Spleen (tissue), 11 donors: ENCODE measurements at regions not wholly inside any gene's neighbourhood (a gene's known extent, or its start where the extent isn't known, plus 50 kb on each side); places are given as distances from the start of the nearest gene placed in this dataset.
A peak's percentile ranks its signal among the peaks of the same experiment; 100 is the strongest.

Source experiments
- DNase-seq: peaks from one replicate; pipeline ENCODE4 v3.0.0-alpha.2; 2020
- H3K27ac ChIP-seq, 8 donors: fragments of 200-600 bp; sonication (generic) in 7 of 8; 1 replicate in 4 of 8; 2 replicates in 4 of 8; pipeline versions ENCODE4 v1.5.0 to v1.8.0; 2016 to 2021; ENCODE audit warnings: inconsistent platforms in 4 of 8, mild to moderate bottlenecking in 4 of 8, moderate library complexity in 1 of 8
- H3K27me3 ChIP-seq, 7 donors: fragments of 200-600 bp; sonication (generic) in 6 of 7; replicated peaks in 1 of 7; 1 replicate in 4 of 7; 2 replicates in 3 of 7; pipeline versions ENCODE4 v1.5.0 to v1.8.0; 2016 to 2021; ENCODE audit warnings: inconsistent platforms in 3 of 7, mild to moderate bottlenecking in 1 of 7
- H3K36me3 ChIP-seq, 6 donors: fragments of 200-600 bp; sonication (generic) in 5 of 6; 1 replicate in 4 of 6; 2 replicates in 2 of 6; pipeline versions ENCODE4 v1.5.0 to v1.8.0; 2016 to 2021; ENCODE audit warnings: inconsistent platforms in 2 of 6
- H3K4me1 ChIP-seq, 6 donors: fragments of 200-600 bp; sonication (generic) in 5 of 6; 1 replicate in 3 of 6; 2 replicates in 3 of 6; pipeline versions ENCODE4 v1.5.0 to v1.8.0; 2016 to 2021; ENCODE audit warnings: inconsistent platforms in 3 of 6
- H3K4me3 ChIP-seq, 8 donors: fragments of 200-600 bp; sonication (generic) in 7 of 8; 1 replicate in 4 of 8; 2 replicates in 4 of 8; pipeline versions ENCODE4 v1.5.0 to v1.8.0; 2016 to 2021; ENCODE audit warnings: inconsistent platforms in 4 of 8, mild to moderate bottlenecking in 4 of 8, moderate library complexity in 2 of 8
- H3K9me3 ChIP-seq, 8 donors: fragments of 200-600 bp; sonication (generic) in 7 of 8; 1 replicate in 4 of 8; 2 replicates in 4 of 8; pipeline versions ENCODE4 v1.5.0 to v1.8.0; 2016 to 2021; ENCODE audit warnings: inconsistent platforms in 4 of 8
- POLR2A ChIP-seq, 3 donors: fragments of 450-650 bp; IDR thresholded peaks; one replicate each; pipeline ENCODE4 v1.5.1; 2017; ENCODE audit warnings: antibody characterized with exemption in 3 of 3, mild to moderate bottlenecking in 1 of 3
- POLR2AphosphoS5 ChIP-seq, 3 donors: sonication (generic); formaldehyde crosslinking; IDR thresholded peaks; one replicate each; pipeline ENCODE4 v1.5.1; 2017; ENCODE audit warnings: antibody characterized with exemption in 3 of 3
- WGBS, 5 donors: extraction: QIAGEN DNeasy Blood & Tissue Kit in 3 of 5; methylation state at CpG; one replicate each; pipeline versions ENCODE4 v1.1.5 to v1.1.7; 2013 to 2018; 5-methylcytosine and 5-hydroxymethylcytosine counted together
- intact Hi-C: fragments of 100-400 bp; cut with DNase I; formaldehyde crosslinking; loops from one replicate; pipeline ENCODE4 v1.15.0; 2023; ENCODE audit warnings: low total_unique reads
- TF ChIP-seq, protein P1 (sequence below), 11 experiments: fragments of 200-600 bp in 7 of 11; fragments of 450-650 bp in 4 of 11; sonication (generic) in 4 of 11; IDR thresholded peaks in 8 of 11; conservative IDR thresholded peaks in 3 of 11; 1 replicate in 7 of 11; 2 replicates in 4 of 11; pipeline versions ENCODE4 v1.4.0 to v1.8.0; 2016 to 2021; ENCODE audit warnings: antibody characterized with exemption in 11 of 11, inconsistent platforms in 4 of 11, mild to moderate bottlenecking in 1 of 11
- donor health status: healthy with polysubstance abuse.
- donor health status: DM: no; HTN: no; CAD: no; lungs with moderate emphysema.
- donor health status: DM: no; HTN: no; CAD: no.
- donor health status: Bipolar disorder and iron deficiency.
- donor health status: healthy.
- donor health status: DM: no; HTN: no; CAD: no.
- donor health status: DM: yes; HTN: yes; CAD: no.

GRCh38 chr12:124691429-124691828, 124.0 kb upstream of the NCOR2 start:
- Histone ChIP-seq H3K36me3 (no peaks in the 10 kb centered on the region), H3K4me3 (no peak overlapping the region), H3K4me1 (peaks cover 9 to 46% (median 32%) of the 10 kb centered on the region in 6 donors), H3K27ac (no peak overlapping the region), H3K27me3 (no peaks in the 10 kb centered on the region), H3K9me3 (peaks cover 0 to 23% (median 17%) of the 10 kb centered on the region in 8 donors)
- intact Hi-C loops = no loop called here
- TF ChIP-seq, protein P1, sequence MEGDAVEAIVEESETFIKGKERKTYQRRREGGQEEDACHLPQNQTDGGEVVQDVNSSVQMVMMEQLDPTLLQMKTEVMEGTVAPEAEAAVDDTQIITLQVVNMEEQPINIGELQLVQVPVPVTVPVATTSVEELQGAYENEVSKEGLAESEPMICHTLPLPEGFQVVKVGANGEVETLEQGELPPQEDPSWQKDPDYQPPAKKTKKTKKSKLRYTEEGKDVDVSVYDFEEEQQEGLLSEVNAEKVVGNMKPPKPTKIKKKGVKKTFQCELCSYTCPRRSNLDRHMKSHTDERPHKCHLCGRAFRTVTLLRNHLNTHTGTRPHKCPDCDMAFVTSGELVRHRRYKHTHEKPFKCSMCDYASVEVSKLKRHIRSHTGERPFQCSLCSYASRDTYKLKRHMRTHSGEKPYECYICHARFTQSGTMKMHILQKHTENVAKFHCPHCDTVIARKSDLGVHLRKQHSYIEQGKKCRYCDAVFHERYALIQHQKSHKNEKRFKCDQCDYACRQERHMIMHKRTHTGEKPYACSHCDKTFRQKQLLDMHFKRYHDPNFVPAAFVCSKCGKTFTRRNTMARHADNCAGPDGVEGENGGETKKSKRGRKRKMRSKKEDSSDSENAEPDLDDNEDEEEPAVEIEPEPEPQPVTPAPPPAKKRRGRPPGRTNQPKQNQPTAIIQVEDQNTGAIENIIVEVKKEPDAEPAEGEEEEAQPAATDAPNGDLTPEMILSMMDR (IDR thresholded peaks at IDR 0.05 in 8 of 11, conservative IDR thresholded peaks at IDR 0.05 in 3 of 11) = no peak
- TF ChIP-seq POLR2A (IDR thresholded peaks at IDR 0.05) (no peak), POLR2AphosphoS5 (IDR thresholded peaks at IDR 0.05) (no peak)
- no peak for DNase-seq
- whole genome bisulfite sequencing, 5 donors = 71 to 92% (median 90%) methylated on average over 1 of the region's 1 CpG

DNA sequence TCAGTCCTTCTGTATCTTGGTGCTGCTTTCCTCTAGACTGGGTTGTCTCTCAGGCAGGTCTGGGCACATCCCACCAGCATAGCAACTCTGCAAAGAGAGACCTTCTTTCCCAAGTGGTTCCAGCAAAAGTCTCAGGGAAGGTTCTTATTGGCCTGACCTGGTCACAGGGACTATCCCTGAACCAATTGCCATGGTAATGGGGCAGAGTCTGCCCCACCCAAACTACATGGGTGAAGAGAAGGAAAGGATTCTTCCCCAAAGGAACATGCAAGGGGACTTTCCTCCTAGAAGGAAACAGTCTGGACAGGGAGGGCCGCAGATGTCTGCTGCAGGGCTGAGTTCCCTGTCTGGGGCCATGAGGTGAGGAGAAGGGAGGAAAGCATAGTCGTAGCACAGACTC, 122.2 kb upstream of the NCOR2 start:
- peaks cover 20 to 55% (median 40%) of the 10 kb centered on the region in 6 donors for H3K4me1 ChIP-seq
- no peaks in the 10 kb centered on the region for H3K36me3 ChIP-seq
- TF ChIP-seq POLR2A (IDR thresholded peaks at IDR 0.05) = no peak
- TF ChIP-seq, protein P1 (IDR thresholded peaks at IDR 0.05 in 8 of 11, conservative IDR thresholded peaks at IDR 0.05 in 3 of 11) = no peak
- TF ChIP-seq POLR2AphosphoS5 (IDR thresholded peaks at IDR 0.05) = no peak
- H3K4me3 ChIP-seq = no peak overlapping the region
- H3K27ac ChIP-seq = no peak overlapping the region
- WGBS, 5 donors = 64 to 90% (median 75%) methylated on average over 2 of the region's 2 CpGs
- intact Hi-C loops = no loop called here
- no peaks in the 10 kb centered on the region for H3K27me3 ChIP-seq
- H3K9me3 ChIP-seq = peaks cover 0 to 23% (median 17%) of the 10 kb centered on the region in 8 donors
- no peak for DNase-seq

GRCh38 chr12:124688356-124688992, 121.1 kb upstream of the NCOR2 start:
- 29 to 41% (median 35%) methylated on average over 6 of the region's 6 CpGs for WGBS, 5 donors
- intact Hi-C loops = no loop called here
- no peak for DNase-seq
- Histone ChIP-seq H3K27me3 (no peaks in the 10 kb centered on the region), H3K9me3 (peaks cover 0 to 23% (median 17%) of the 10 kb centered on the region in 8 donors), H3K4me1 (peaks cover 18 to 53% (median 36%) of the 10 kb centered on the region in 6 donors), H3K4me3 (no peak overlapping the region), H3K36me3 (no peaks in the 10 kb centered on the region), H3K27ac (peak overlapping the region in 5 of 8 donors; percentile 13 to 65 (median 50))
- TF ChIP-seq, protein P1 (IDR thresholded peaks at IDR 0.05 in 8 of 11, conservative IDR thresholded peaks at IDR 0.05 in 3 of 11) = no peak
- no peak for TF ChIP-seq POLR2AphosphoS5 (IDR thresholded peaks at IDR 0.05)
- no peak for TF ChIP-seq POLR2A (IDR thresholded peaks at IDR 0.05)

GRCh38 chr12:124687917-124688316, 120.5 kb upstream of the NCOR2 start:
- H3K9me3 ChIP-seq = peaks cover 0 to 18% (median 13%) of the 10 kb centered on the region in 8 donors
- 3 to 7% (median 5%) methylated on average over 11 of the region's 11 CpGs for WGBS, 5 donors
- H3K4me3 ChIP-seq = peak overlapping the region in 1 of 8 donors; percentile 13
- DNase-seq = no peak
- no peaks in the 10 kb centered on the region for H3K36me3 ChIP-seq
- peak overlapping the region in 5 of 8 donors; percentile 13 to 65 (median 50) for H3K27ac ChIP-seq
- H3K4me1 ChIP-seq = peaks cover 18 to 57% (median 36%) of the 10 kb centered on the region in 6 donors
- no peaks in the 10 kb centered on the region for H3K27me3 ChIP-seq
- intact Hi-C loops = no loop called here
- TF ChIP-seq, protein P1 (IDR thresholded peaks at IDR 0.05 in 8 of 11, conservative IDR thresholded peaks at IDR 0.05 in 3 of 11) = no peak
- TF ChIP-seq POLR2AphosphoS5 (IDR thresholded peaks at IDR 0.05) (no peak), POLR2A (IDR thresholded peaks at IDR 0.05) (no peak)
